HepG2 (cell line): ENCODE measurements at regions not wholly inside any gene's neighbourhood (a gene's known extent, or its start where the extent isn't known, plus 50 kb on each side); places are given as distances from the start of the nearest gene placed in this dataset.

Experiments used
- CBFB ChIP-seq: sonication (generic); formaldehyde crosslinking; IDR thresholded peaks from 2 replicates; pipeline ENCODE4 v1.4.0; 2020; ENCODE audit warnings: missing genetic modification reagents
- POLR2AphosphoS5 ChIP-seq: IDR thresholded peaks from 2 replicates; pipeline ENCODE4 v1.6.1; 2012; ENCODE audit warnings: low read depth, low read length
- SOX6 ChIP-seq, 2 experiments: fragments of 450-650 bp in 1 of 2; sonication (generic) in 1 of 2; formaldehyde crosslinking in 1 of 2; IDR thresholded peaks; 2 replicates each; pipeline versions ENCODE4 v1.4.0 to v1.6.1; 2017 to 2020; ENCODE audit warnings: antibody characterized with exemption in 1 of 2, mild to moderate bottlenecking in 1 of 2, missing genetic modification reagents in 1 of 2

DNA sequence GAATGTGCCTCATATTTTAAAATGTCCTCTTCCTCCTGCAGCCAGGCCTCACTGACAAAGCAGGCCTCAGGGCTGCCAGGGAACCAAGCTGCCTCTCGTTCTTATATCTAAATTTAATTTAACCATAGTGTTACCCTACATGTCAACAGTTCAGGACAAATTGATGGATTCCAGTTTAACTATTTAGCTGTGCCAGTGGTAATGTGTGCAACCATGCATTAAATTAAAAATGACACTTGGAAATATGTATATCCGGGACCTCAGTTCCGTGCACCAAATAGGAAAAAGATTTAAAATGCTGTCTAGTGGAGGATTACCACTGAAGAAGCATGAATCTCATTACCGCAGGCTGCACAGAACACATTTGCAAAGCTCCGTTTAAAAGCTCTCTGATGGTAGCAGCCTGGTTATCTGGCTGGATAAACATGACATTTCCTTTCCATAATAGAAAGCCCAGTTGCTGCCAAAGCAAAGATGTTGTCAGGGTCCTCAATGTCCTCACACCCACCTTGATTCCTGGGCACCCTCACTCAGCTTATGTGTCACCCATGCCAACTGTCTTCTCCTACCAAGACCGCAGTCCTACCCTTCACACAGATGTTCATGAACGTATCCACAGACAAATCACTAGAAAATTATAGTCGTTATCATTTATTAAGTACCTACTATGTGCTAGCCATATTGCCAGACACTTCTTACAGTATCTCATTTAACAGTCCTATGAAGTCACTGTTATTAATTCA is 73.3 kb upstream of the FRMD4A start:
- TF ChIP-seq SOX6 (IDR thresholded peaks at IDR 0.05) (no peak), SOX6 (CRISPR knock-in tag; IDR thresholded peaks at IDR 0.05) (no peak), CBFB (CRISPR knock-in tag) (no peak), POLR2AphosphoS5 (no peak)
